SIG-M5 treated with dmso at 0.1 percent for 504 hours (cell line): ENCODE measurements at regions not wholly inside any gene's neighbourhood (a gene's known extent, or its start where the extent isn't known, plus 50 kb on each side); places are given as distances from the start of the nearest gene placed in this dataset.
A peak's percentile ranks its signal among the peaks of the same experiment; 100 is the strongest.
"Not testable (repeated sequence)": the region's sequence is repeated elsewhere in the genome, so short reads cannot be mapped to it uniquely, and the experiment has no call there.

Source experiments
- DNase-seq: peaks from one replicate; lab custom pipeline; 2025; ENCODE audit not compliant: unreplicated experiment; lab: John Stamatoyannopoulos, UW

GRCh38 chr4:159906517-159906916 is 803.6 kb downstream of the RAPGEF2 start:
- no peak for DNase-seq

- DNase-seq = no peak
Observed at GRCh38 chr4:159910721-159911120, 807.8 kb downstream of the RAPGEF2 start.

GRCh38 chr4:159922119-159922518 is 819.2 kb downstream of the RAPGEF2 start:
- no peak for DNase-seq

GRCh38 chr4:159925770-159926169 is 822.9 kb downstream of the RAPGEF2 start:
- DNase-seq = no peak

GRCh38 chr4:159926871-159927270 is 824.0 kb downstream of the RAPGEF2 start:
- no peak for DNase-seq

- no peak for DNase-seq
Observed at GRCh38 chr4:159927781-159928180, 824.9 kb downstream of the RAPGEF2 start.

GRCh38 chr4:159934602-159935001 is 831.7 kb downstream of the RAPGEF2 start:
- not testable (repeated sequence) for DNase-seq

- peak; percentile 57 for DNase-seq
Observed at GRCh38 chr4:159937595-159937994, 834.7 kb downstream of the RAPGEF2 start.

GRCh38 chr4:159939681-159940080 is 836.8 kb downstream of the RAPGEF2 start:
- not testable (repeated sequence) for DNase-seq

GRCh38 chr4:159941076-159941475 is 838.2 kb downstream of the RAPGEF2 start:
- DNase-seq = no peak

GRCh38 chr4:159944477-159944876 is 841.6 kb downstream of the RAPGEF2 start:
- DNase-seq = no peak

GRCh38 chr4:159946983-159947615 is 844.2 kb downstream of the RAPGEF2 start:
- peak; percentile 57 for DNase-seq

- no peak for DNase-seq
Observed at GRCh38 chr4:159950707-159951106, 847.8 kb downstream of the RAPGEF2 start.

- DNase-seq = no peak
Observed at GRCh38 chr4:159966746-159967145, 863.9 kb downstream of the RAPGEF2 start.

- not testable (repeated sequence) for DNase-seq
Observed at GRCh38 chr4:159976871-159977482, 874.1 kb downstream of the RAPGEF2 start.

GRCh38 chr4:159977907-159978617 is 875.2 kb downstream of the RAPGEF2 start:
- DNase-seq = no peak

GRCh38 chr4:159979351-159979750 is 876.5 kb downstream of the RAPGEF2 start:
- DNase-seq = no peak

- no peak for DNase-seq
Observed at GRCh38 chr4:159979953-159980352, 877.1 kb downstream of the RAPGEF2 start.

GRCh38 chr4:159980826-159981468 is 878.1 kb downstream of the RAPGEF2 start:
- no peak for DNase-seq

- no peak for DNase-seq
Observed at GRCh38 chr4:159981469-159981856, 878.6 kb downstream of the RAPGEF2 start.

- no peak for DNase-seq
Observed at GRCh38 chr4:159983082-159983481, 880.2 kb downstream of the RAPGEF2 start.
